ENCODE measurements at regions not wholly inside any gene's neighbourhood (a gene's known extent, or its start where the extent isn't known, plus 50 kb on each side); places are given as distances from the start of the nearest gene placed in this dataset.

GRCh38 chr10:52955337-52955736, 182.8 kb upstream of the MBL2 start:
- TF ChIP-seq CTCF (IDR thresholded peaks at IDR 0.05) (no peak), POLR2A (IDR thresholded peaks at IDR 0.05) (no peak)

Measured in thyroid gland (tissue), 4 donors.